ENCODE measurements at regions not wholly inside any gene's neighbourhood (a gene's known extent, or its start where the extent isn't known, plus 50 kb on each side); places are given as distances from the start of the nearest gene placed in this dataset.
A peak's percentile ranks its signal among the peaks of the same experiment; 100 is the strongest.

- Histone ChIP-seq H3K79me2 (ENCODE audit: insufficient read depth) (no peaks in the 10 kb centered on the region), H3K9me2 (ENCODE audit: insufficient read depth) (no peaks in the 10 kb centered on the region), H2AFZ (no peak overlapping the region), H3K4me1 (ENCODE audit: insufficient read depth) (no peaks in the 10 kb centered on the region), H3K4me2 (ENCODE audit: unreplicated experiment) (no peak overlapping the region), H3K4me3 (no peak overlapping the region), H4K20me1 (ENCODE audit: insufficient read depth) (no peaks in the 10 kb centered on the region), H3K9ac (no peak overlapping the region), H3K27me3 (replicated peaks; ENCODE audit: insufficient read depth) (no peaks in the 10 kb centered on the region), H3F3A (ENCODE audit: insufficient read depth) (no peaks in the 10 kb centered on the region), H3K27ac (no peak overlapping the region), H3K9me3 (ENCODE audit: low read depth) (no peaks in the 10 kb centered on the region), H3K36me3 (ENCODE audit: low read depth) (no peaks in the 10 kb centered on the region)
- WGBS, 2 experiments (ENCODE audit: low coverage in 1 of 2, low lambda C conversion rate in 2 of 2, missing lambda C conversion rate in 2 of 2): 11 to 13% methylated on average over 3 of the region's 3 CpGs
- no peak for DNase-seq
- in situ Hi-C loops (cut with MboI): no loop called here
- TF ChIP-seq EZH2phosphoT487 (IDR thresholded peaks at IDR 0.05; ENCODE audit: insufficient read depth, low read depth): no peak
- TF ChIP-seq EZH2 (IDR thresholded peaks at IDR 0.05; ENCODE audit: insufficient read depth, poor library complexity, severe bottlenecking): no peak
Observed at GRCh38 chr6:49339096-49339495, 124.0 kb downstream of the MMUT start.

DNA sequence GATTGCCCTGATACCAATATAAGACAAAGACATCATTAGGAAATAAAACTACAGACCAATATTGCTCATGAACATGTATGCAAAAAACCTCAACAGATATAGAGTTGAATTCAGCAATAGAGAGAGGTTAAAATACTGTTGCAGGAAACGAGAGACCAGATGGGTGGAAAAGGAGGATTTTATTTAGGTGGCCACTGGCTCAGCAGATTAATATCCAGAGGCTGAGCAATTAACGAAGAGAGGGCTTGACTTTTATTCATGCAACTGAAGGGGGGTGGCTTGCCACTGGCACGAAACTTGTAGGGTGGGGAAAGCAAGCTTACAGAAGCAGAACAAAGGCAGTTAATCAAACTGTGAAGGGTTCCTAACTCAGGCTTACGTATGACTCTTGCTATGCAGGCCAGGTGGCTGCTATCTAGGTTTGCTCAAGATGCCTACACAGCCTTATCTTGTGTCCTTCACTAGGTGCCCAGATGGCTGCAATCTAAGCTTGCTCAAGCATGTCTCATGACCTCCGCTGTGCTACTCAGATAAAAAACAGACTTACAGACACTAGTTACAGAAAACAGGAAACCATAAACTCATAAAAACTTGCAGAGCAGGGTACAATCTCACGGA, 126.4 kb downstream of the MMUT start:
- Histone ChIP-seq H4K20me1 (ENCODE audit: insufficient read depth) (no peaks in the 10 kb centered on the region), H3K4me1 (ENCODE audit: insufficient read depth) (no peaks in the 10 kb centered on the region), H3K27me3 (replicated peaks; ENCODE audit: insufficient read depth) (no peaks in the 10 kb centered on the region), H3K27ac (no peak overlapping the region), H3K9ac (no peak overlapping the region), H3K9me3 (ENCODE audit: low read depth) (no peaks in the 10 kb centered on the region), H2AFZ (no peak overlapping the region), H3K9me2 (ENCODE audit: insufficient read depth) (no peaks in the 10 kb centered on the region), H3K4me3 (no peak overlapping the region), H3K4me2 (ENCODE audit: unreplicated experiment) (no peak overlapping the region), H3K36me3 (ENCODE audit: low read depth) (no peaks in the 10 kb centered on the region), H3K79me2 (ENCODE audit: insufficient read depth) (no peaks in the 10 kb centered on the region), H3F3A (ENCODE audit: insufficient read depth) (no peaks in the 10 kb centered on the region)
- 24 to 27% methylated on average over 6 of the region's 6 CpGs for WGBS, 2 experiments (ENCODE audit: low coverage in 1 of 2, low lambda C conversion rate in 2 of 2, missing lambda C conversion rate in 2 of 2)
- in situ Hi-C loops (cut with MboI): no loop called here
- TF ChIP-seq EZH2phosphoT487 (IDR thresholded peaks at IDR 0.05; ENCODE audit: insufficient read depth, low read depth) (no peak), EZH2 (IDR thresholded peaks at IDR 0.05; ENCODE audit: insufficient read depth, poor library complexity, severe bottlenecking) (no peak)
- DNase-seq: no peak

DNA sequence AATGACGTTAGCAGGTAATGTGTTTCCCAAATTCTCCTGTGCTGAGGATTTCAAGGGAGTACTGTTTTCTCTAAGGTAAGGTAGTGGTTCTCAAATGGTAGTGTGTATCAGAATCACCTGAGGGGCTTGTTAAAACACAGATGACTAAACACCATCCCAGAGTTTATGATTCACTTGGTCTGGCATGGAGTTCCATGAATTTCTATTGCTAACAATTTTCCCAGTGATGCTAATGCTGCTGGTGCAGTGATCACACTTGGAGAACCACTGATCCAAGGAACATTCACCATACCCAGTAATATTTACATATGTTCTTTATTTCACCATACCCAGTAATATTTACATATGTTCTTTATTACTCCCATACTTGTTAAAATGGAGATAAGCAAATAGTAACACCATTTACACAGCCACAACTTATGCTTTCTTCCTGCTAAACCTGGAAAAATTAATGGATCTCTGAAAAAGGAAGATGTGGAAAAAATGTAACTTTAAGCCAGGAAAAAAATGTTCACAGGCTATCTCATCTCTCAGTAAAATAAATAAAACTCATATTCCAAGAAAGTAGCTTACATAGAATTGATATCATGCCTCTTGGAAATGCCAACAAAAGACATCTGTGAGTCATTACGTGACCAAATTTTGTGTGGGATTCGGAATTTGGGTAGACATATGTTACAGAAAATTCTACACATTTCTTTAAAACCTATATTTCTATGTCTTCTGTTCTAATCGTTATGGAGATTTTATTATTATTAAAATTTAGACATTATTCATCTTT, 129.5 kb downstream of the MMUT start:
- H4K20me1 ChIP-seq (ENCODE audit: insufficient read depth): no peaks in the 10 kb centered on the region
- H3K4me1 ChIP-seq (ENCODE audit: insufficient read depth): no peaks in the 10 kb centered on the region
- DNase-seq: peak; percentile 5
- in situ Hi-C loops (cut with MboI): no loop called here
- 41 to 50% methylated on average over 4 of the region's 4 CpGs for WGBS, 2 experiments (ENCODE audit: low coverage in 1 of 2, low lambda C conversion rate in 2 of 2, missing lambda C conversion rate in 2 of 2)
- no peaks in the 10 kb centered on the region for H3K27me3 ChIP-seq (replicated peaks; ENCODE audit: insufficient read depth)
- H3K36me3 ChIP-seq (ENCODE audit: low read depth): no peaks in the 10 kb centered on the region
- TF ChIP-seq EZH2 (IDR thresholded peaks at IDR 0.05; ENCODE audit: insufficient read depth, poor library complexity, severe bottlenecking): no peak
- TF ChIP-seq EZH2phosphoT487 (IDR thresholded peaks at IDR 0.05; ENCODE audit: insufficient read depth, low read depth): no peak
- H3F3A ChIP-seq (ENCODE audit: insufficient read depth): no peaks in the 10 kb centered on the region
- no peaks in the 10 kb centered on the region for H3K9me2 ChIP-seq (ENCODE audit: insufficient read depth)
- H3K4me2 ChIP-seq (ENCODE audit: unreplicated experiment): no peak overlapping the region
- H3K9ac ChIP-seq: no peak overlapping the region
- H3K79me2 ChIP-seq (ENCODE audit: insufficient read depth): no peaks in the 10 kb centered on the region
- no peak overlapping the region for H3K4me3 ChIP-seq
- no peak overlapping the region for H3K27ac ChIP-seq
- no peak overlapping the region for H2AFZ ChIP-seq
- H3K9me3 ChIP-seq (ENCODE audit: low read depth): no peaks in the 10 kb centered on the region

GRCh38 chr6:49332781-49333180, 130.3 kb downstream of the MMUT start:
- Histone ChIP-seq H3F3A (ENCODE audit: insufficient read depth) (no peaks in the 10 kb centered on the region), H3K9me3 (ENCODE audit: low read depth) (no peaks in the 10 kb centered on the region), H3K9me2 (ENCODE audit: insufficient read depth) (no peaks in the 10 kb centered on the region), H3K4me1 (ENCODE audit: insufficient read depth) (no peaks in the 10 kb centered on the region), H3K27me3 (replicated peaks; ENCODE audit: insufficient read depth) (no peaks in the 10 kb centered on the region), H4K20me1 (ENCODE audit: insufficient read depth) (no peaks in the 10 kb centered on the region), H3K79me2 (ENCODE audit: insufficient read depth) (no peaks in the 10 kb centered on the region), H3K4me2 (ENCODE audit: unreplicated experiment) (no peak overlapping the region), H3K4me3 (no peak overlapping the region), H3K9ac (no peak overlapping the region), H3K36me3 (ENCODE audit: low read depth) (no peaks in the 10 kb centered on the region), H2AFZ (no peak overlapping the region), H3K27ac (no peak overlapping the region)
- 43 to 44% methylated on average over 1 of the region's 1 CpG for WGBS, 2 experiments (ENCODE audit: low coverage in 1 of 2, low lambda C conversion rate in 2 of 2, missing lambda C conversion rate in 2 of 2)
- in situ Hi-C loops (cut with MboI): no loop called here
- TF ChIP-seq EZH2 (IDR thresholded peaks at IDR 0.05; ENCODE audit: insufficient read depth, poor library complexity, severe bottlenecking) (no peak), EZH2phosphoT487 (IDR thresholded peaks at IDR 0.05; ENCODE audit: insufficient read depth, low read depth) (no peak)
- DNase-seq: no peak

Measured in GM23248 (cell line).